Astrocyte (in vitro differentiated cells and primary cell): ENCODE measurements at regions not wholly inside any gene's neighbourhood (a gene's known extent, or its start where the extent isn't known, plus 50 kb on each side); places are given as distances from the start of the nearest gene placed in this dataset.

Experiments
- DNase-seq: peaks from one replicate; pipeline ENCODE4 v3.0.0-alpha.2; 2010; ENCODE audit warnings: low read depth
- FAIRE-seq: peaks from 2 replicates; lab custom pipeline; 2011; peaks lifted over from hg19 to GRCh38; lab: Jason Lieb, UNC
- H2AFZ ChIP-seq: 2 replicates; pipeline ENCODE4 v1.6.0; 2012; ENCODE audit warnings: low read depth, low read length, inconsistent platforms
- H3K27ac ChIP-seq: 2 replicates; pipeline ENCODE4 v1.5.1; 2011; ENCODE audit warnings: low read depth, low read length, inconsistent platforms
- H3K27me3 ChIP-seq: 2 replicates; pipeline ENCODE4 v1.6.0; 2011; ENCODE audit warnings: low read length, inconsistent platforms; ENCODE audit not compliant: insufficient read depth
- H3K36me3 ChIP-seq: 2 replicates; pipeline ENCODE4 v1.5.1; 2011; ENCODE audit warnings: low read length, inconsistent platforms; ENCODE audit not compliant: insufficient read depth
- H3K4me1 ChIP-seq: 2 replicates; pipeline ENCODE4 v1.5.1; 2011; ENCODE audit warnings: low read length, inconsistent platforms; ENCODE audit not compliant: insufficient read depth
- H3K4me2 ChIP-seq: 2 replicates; pipeline ENCODE4 v1.6.0; 2012; ENCODE audit warnings: low read length, inconsistent platforms
- H3K4me3 ChIP-seq: 2 replicates; pipeline ENCODE4 v1.5.1; 2011; ENCODE audit warnings: low read depth, mild to moderate bottlenecking, low read length, inconsistent platforms; ENCODE audit not compliant: insufficient read depth
- H3K79me2 ChIP-seq: 2 replicates; pipeline ENCODE4 v1.6.0; 2012; ENCODE audit warnings: mild to moderate bottlenecking, low read length, inconsistent platforms; ENCODE audit not compliant: insufficient read depth
- H3K9ac ChIP-seq: 2 replicates; pipeline ENCODE4 v1.6.0; 2012; ENCODE audit warnings: mild to moderate bottlenecking, low read length, inconsistent platforms
- H3K9me3 ChIP-seq: 2 replicates; pipeline ENCODE4 v1.5.1; 2012; ENCODE audit warnings: low read depth, mild to moderate bottlenecking, low read length, inconsistent platforms; ENCODE audit not compliant: insufficient read depth
- H4K20me1 ChIP-seq: 2 replicates; pipeline ENCODE4 v1.6.0; 2012; ENCODE audit warnings: low read length, inconsistent platforms; ENCODE audit not compliant: insufficient read depth
- H3K27ac Mint-ChIP-seq: one replicate; pipeline ENCODE4 v1.8.0; 2021; ENCODE audit warnings: mild to moderate bottlenecking, mixed read lengths; ENCODE audit not compliant: unreplicated experiment
- H3K27me3 Mint-ChIP-seq: one replicate; pipeline ENCODE4 v1.8.0; 2021; ENCODE audit warnings: low read depth, mixed read lengths; ENCODE audit not compliant: unreplicated experiment
- H3K36me3 Mint-ChIP-seq: one replicate; pipeline ENCODE4 v1.8.0; 2021; ENCODE audit warnings: low read depth, mixed read lengths; ENCODE audit not compliant: unreplicated experiment
- H3K4me1 Mint-ChIP-seq: one replicate; pipeline ENCODE4 v1.8.0; 2021; ENCODE audit warnings: low read depth, mixed read lengths; ENCODE audit not compliant: unreplicated experiment
- H3K4me3 Mint-ChIP-seq: one replicate; pipeline ENCODE4 v1.8.0; 2021; ENCODE audit warnings: mild to moderate bottlenecking, moderate library complexity, mixed read lengths; ENCODE audit not compliant: unreplicated experiment
- H3K9me3 Mint-ChIP-seq: one replicate; pipeline ENCODE4 v1.8.0; 2021; ENCODE audit warnings: mild to moderate bottlenecking, mixed read lengths; ENCODE audit not compliant: unreplicated experiment
- CTCF ChIP-seq: IDR thresholded peaks from 2 replicates; pipeline ENCODE4 v1.5.1; 2011; ENCODE audit warnings: low read depth, mild to moderate bottlenecking, inconsistent platforms, low read length, moderate library complexity; ENCODE audit not compliant: insufficient read depth
- EZH2 ChIP-seq: IDR thresholded peaks from 2 replicates; pipeline ENCODE4 v1.6.1; 2012; ENCODE audit warnings: mild to moderate bottlenecking, low read length, inconsistent platforms; ENCODE audit not compliant: insufficient read depth

DNA sequence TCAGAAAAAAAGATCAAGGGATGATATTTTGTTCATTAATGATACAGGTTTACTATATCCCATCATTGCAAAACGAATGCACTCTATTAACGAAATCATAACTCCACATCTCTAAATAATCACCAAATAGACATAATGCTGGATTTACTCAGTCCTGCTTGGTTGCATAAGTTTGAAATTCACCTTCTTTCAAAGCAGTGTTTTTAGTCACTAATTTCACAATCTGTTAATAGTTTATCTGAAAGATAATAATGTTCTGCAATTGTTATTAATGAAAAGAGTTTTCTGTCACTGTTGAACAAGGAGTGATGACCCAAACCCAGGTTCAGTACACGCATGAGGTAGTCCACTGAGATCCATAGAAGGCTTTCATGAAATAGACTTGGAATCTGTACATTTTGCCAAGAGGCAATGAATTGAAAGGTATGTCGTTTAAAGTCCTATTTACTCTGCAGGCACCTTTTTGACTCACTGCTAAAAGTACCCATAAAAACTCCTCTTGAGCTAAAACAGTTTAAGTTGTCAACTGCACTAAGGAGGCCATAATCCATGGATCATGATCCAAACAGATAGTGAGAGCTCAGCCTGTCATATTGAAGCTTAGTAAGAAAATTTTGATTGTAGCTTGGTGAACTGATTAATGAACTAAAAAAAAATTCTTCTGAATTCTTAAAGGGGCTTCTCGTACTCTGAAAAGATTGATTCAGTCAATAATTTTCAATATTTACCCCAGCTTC lies 75.6 kb upstream of the MBNL1 start:
- no peak overlapping the region for H3K4me3 ChIP-seq
- no peak overlapping the region for H3K27ac ChIP-seq
- H3K9me3 ChIP-seq: no peaks in the 10 kb centered on the region
- H3K9ac ChIP-seq: no peak overlapping the region
- H3K4me2 ChIP-seq: no peak overlapping the region
- no peak for DNase-seq
- H3K4me1 ChIP-seq: no peaks in the 10 kb centered on the region
- Mint-ChIP-seq H3K9me3 (no peaks in the 10 kb centered on the region), H3K27ac (no peak overlapping the region), H3K4me1 (no peaks in the 10 kb centered on the region), H3K27me3 (no peaks in the 10 kb centered on the region), H3K4me3 (no peak overlapping the region), H3K36me3 (no peaks in the 10 kb centered on the region)
- H3K79me2 ChIP-seq: no peaks in the 10 kb centered on the region
- no peak overlapping the region for H2AFZ ChIP-seq
- TF ChIP-seq EZH2: no peak
- no peak for TF ChIP-seq CTCF
- H3K27me3 ChIP-seq: no peaks in the 10 kb centered on the region
- H3K36me3 ChIP-seq: no peaks in the 10 kb centered on the region
- no peak for FAIRE-seq
- no peaks in the 10 kb centered on the region for H4K20me1 ChIP-seq

GRCh38 chr3:152193673-152194267 lies 75.0 kb upstream of the MBNL1 start:
- Mint-ChIP-seq H3K4me3 (no peak overlapping the region), H3K36me3 (no peaks in the 10 kb centered on the region), H3K4me1 (no peaks in the 10 kb centered on the region), H3K9me3 (no peaks in the 10 kb centered on the region), H3K27ac (no peak overlapping the region), H3K27me3 (no peaks in the 10 kb centered on the region)
- no peaks in the 10 kb centered on the region for H4K20me1 ChIP-seq
- no peaks in the 10 kb centered on the region for H3K79me2 ChIP-seq
- no peak overlapping the region for H3K4me3 ChIP-seq
- no peak overlapping the region for H2AFZ ChIP-seq
- FAIRE-seq (no peak), DNase-seq (no peak)
- H3K9ac ChIP-seq: no peak overlapping the region
- H3K9me3 ChIP-seq: no peaks in the 10 kb centered on the region
- H3K36me3 ChIP-seq: no peaks in the 10 kb centered on the region
- no peaks in the 10 kb centered on the region for H3K27me3 ChIP-seq
- H3K4me1 ChIP-seq: no peaks in the 10 kb centered on the region
- no peak overlapping the region for H3K4me2 ChIP-seq
- TF ChIP-seq EZH2: no peak
- TF ChIP-seq CTCF: no peak
- no peak overlapping the region for H3K27ac ChIP-seq

- Mint-ChIP-seq H3K36me3 (no peaks in the 10 kb centered on the region), H3K9me3 (no peaks in the 10 kb centered on the region), H3K4me1 (no peaks in the 10 kb centered on the region), H3K4me3 (no peak overlapping the region), H3K27me3 (no peaks in the 10 kb centered on the region), H3K27ac (no peak overlapping the region)
- H2AFZ ChIP-seq: no peak overlapping the region
- no peak overlapping the region for H3K27ac ChIP-seq
- TF ChIP-seq CTCF: no peak
- no peak for TF ChIP-seq EZH2
- H3K9ac ChIP-seq: no peak overlapping the region
- H3K9me3 ChIP-seq: no peaks in the 10 kb centered on the region
- DNase-seq (no peak), FAIRE-seq (no peak)
- H4K20me1 ChIP-seq: no peaks in the 10 kb centered on the region
- no peaks in the 10 kb centered on the region for H3K36me3 ChIP-seq
- H3K4me2 ChIP-seq: no peak overlapping the region
- no peaks in the 10 kb centered on the region for H3K79me2 ChIP-seq
- no peak overlapping the region for H3K4me3 ChIP-seq
- H3K4me1 ChIP-seq: no peaks in the 10 kb centered on the region
- no peaks in the 10 kb centered on the region for H3K27me3 ChIP-seq
Observed at GRCh38 chr3:152195206-152195605, 73.5 kb upstream of the MBNL1 start.
